ENCODE measurements at regions not wholly inside any gene's neighbourhood (a gene's known extent, or its start where the extent isn't known, plus 50 kb on each side); places are given as distances from the start of the nearest gene placed in this dataset.

GRCh38 chr13:46963904-46964303 lies 67.1 kb upstream of the HTR2A start:
- FAIRE-seq (no peak), DNase-seq (ENCODE audit: low read depth) (no peak)
- Histone ChIP-seq H3K27me3 (ENCODE audit: control insufficient read depth, insufficient read depth, low read length) (no peaks in the 10 kb centered on the region), H3K36me3 (ENCODE audit: control insufficient read depth, insufficient read depth, low read length) (no peaks in the 10 kb centered on the region), H3K4me3 (ENCODE audit: low read depth, low read length) (no peak overlapping the region)
- no peak for TF ChIP-seq CTCF (IDR thresholded peaks at IDR 0.05; ENCODE audit: insufficient read depth, low read length, severe bottlenecking)

GRCh38 chr13:46962281-46962941 lies 65.6 kb upstream of the HTR2A start:
- no peak for FAIRE-seq
- peak; percentile 48 for DNase-seq (ENCODE audit: low read depth)
- H3K4me3 ChIP-seq (ENCODE audit: low read depth, low read length): no peak overlapping the region
- TF ChIP-seq CTCF (IDR thresholded peaks at IDR 0.05; ENCODE audit: insufficient read depth, low read length, severe bottlenecking): peak; percentile 18
- no peaks in the 10 kb centered on the region for H3K36me3 ChIP-seq (ENCODE audit: control insufficient read depth, insufficient read depth, low read length)
- no peaks in the 10 kb centered on the region for H3K27me3 ChIP-seq (ENCODE audit: control insufficient read depth, insufficient read depth, low read length)

GRCh38 chr13:46961719-46962118 lies 64.9 kb upstream of the HTR2A start:
- FAIRE-seq: no peak
- Histone ChIP-seq H3K36me3 (ENCODE audit: control insufficient read depth, insufficient read depth, low read length) (no peaks in the 10 kb centered on the region), H3K4me3 (ENCODE audit: low read depth, low read length) (no peak overlapping the region), H3K27me3 (ENCODE audit: control insufficient read depth, insufficient read depth, low read length) (no peaks in the 10 kb centered on the region)
- TF ChIP-seq CTCF (IDR thresholded peaks at IDR 0.05; ENCODE audit: insufficient read depth, low read length, severe bottlenecking): no peak
- DNase-seq (ENCODE audit: low read depth): peak; percentile 81

- no peaks in the 10 kb centered on the region for H3K36me3 ChIP-seq (ENCODE audit: control insufficient read depth, insufficient read depth, low read length)
- TF ChIP-seq CTCF (IDR thresholded peaks at IDR 0.05; ENCODE audit: insufficient read depth, low read length, severe bottlenecking): no peak
- no peak overlapping the region for H3K4me3 ChIP-seq (ENCODE audit: low read depth, low read length)
- H3K27me3 ChIP-seq (ENCODE audit: control insufficient read depth, insufficient read depth, low read length): no peaks in the 10 kb centered on the region
- DNase-seq (ENCODE audit: low read depth) (no peak), FAIRE-seq (no peak)
These were observed 57.1 kb upstream of the HTR2A start for GRCh38 chr13:46953941-46954340.

- H3K4me3 ChIP-seq (ENCODE audit: low read depth, low read length): no peak overlapping the region
- no peaks in the 10 kb centered on the region for H3K27me3 ChIP-seq (ENCODE audit: control insufficient read depth, insufficient read depth, low read length)
- no peak for TF ChIP-seq CTCF (IDR thresholded peaks at IDR 0.05; ENCODE audit: insufficient read depth, low read length, severe bottlenecking)
- H3K36me3 ChIP-seq (ENCODE audit: control insufficient read depth, insufficient read depth, low read length): no peaks in the 10 kb centered on the region
- no peak for DNase-seq (ENCODE audit: low read depth)
- FAIRE-seq: no peak
These were observed 56.5 kb upstream of the HTR2A start for GRCh38 chr13:46953331-46953730.

GRCh38 chr13:46951516-46951915 lies 54.7 kb upstream of the HTR2A start:
- Histone ChIP-seq H3K27me3 (ENCODE audit: control insufficient read depth, insufficient read depth, low read length) (no peaks in the 10 kb centered on the region), H3K4me3 (ENCODE audit: low read depth, low read length) (no peak overlapping the region), H3K36me3 (ENCODE audit: control insufficient read depth, insufficient read depth, low read length) (no peaks in the 10 kb centered on the region)
- no peak for FAIRE-seq
- peak; percentile 81 for DNase-seq (ENCODE audit: low read depth)
- no peak for TF ChIP-seq CTCF (IDR thresholded peaks at IDR 0.05; ENCODE audit: insufficient read depth, low read length, severe bottlenecking)
